IMR-90 (cell line): ENCODE measurements at regions not wholly inside any gene's neighbourhood (a gene's known extent, or its start where the extent isn't known, plus 50 kb on each side); places are given as distances from the start of the nearest gene placed in this dataset.

ENCODE experiments used
- ATAC-seq: fragments of 200-7000 bp; cut with Tn5 transposase; 2 replicates; pipeline ENCODE4 v1.9.1; 2020; ENCODE audit warnings: low read depth, mild to moderate bottlenecking, moderate library complexity
- BruUV-seq: library from RNA; stranded (reverse); fragments of 400-500 nt; replicated peaks from 2 replicates; lab custom pipeline; 2021; lab: Mats Ljungman, UMichigan
- CTCF ChIA-PET: fragments of 300-600 bp; formaldehyde crosslinking; extraction: SDS; loops from one replicate; lab custom pipeline; 2021; ENCODE audit warnings: antibody characterized with exemption; lab: Yijun Ruan, JAX
- POLR2A ChIA-PET: fragments of 300-600 bp; sonication (Branson Sonifier 250); formaldehyde crosslinking; loops from one replicate; lab custom pipeline; 2022; ENCODE audit warnings: antibody characterized with exemption; ENCODE audit not compliant: unreplicated experiment; lab: Charles Lee
- DNase-seq: peaks from one replicate; pipeline ENCODE4 v3.0.0; 2013
- H2AFZ ChIP-seq: replicated peaks from 2 replicates; pipeline ENCODE3; 2013; ENCODE audit warnings: low read length, mild to moderate bottlenecking; ENCODE audit not compliant: poor library complexity
- H2AK5ac ChIP-seq: 2 replicates; pipeline ENCODE4 v1.6.1; 2013; ENCODE audit warnings: low read depth, low read length, inconsistent platforms
- H2AK9ac ChIP-seq: replicated peaks from 2 replicates; pipeline ENCODE3; 2013; ENCODE audit warnings: mild to moderate bottlenecking, low read depth, low read length, moderate library complexity; ENCODE audit not compliant: poor library complexity
- H2BK120ac ChIP-seq: 2 replicates; pipeline ENCODE4 v1.6.1; 2013; ENCODE audit warnings: low read depth, low read length, inconsistent platforms
- H2BK15ac ChIP-seq: 3 replicates; pipeline ENCODE4 v1.6.1; 2013; ENCODE audit warnings: low read depth, low read length, inconsistent platforms
- H2BK20ac ChIP-seq: 2 replicates; pipeline ENCODE4 v1.6.1; 2013; ENCODE audit warnings: low read depth, mild to moderate bottlenecking, inconsistent platforms, low read length, moderate library complexity
- H2BK5ac ChIP-seq: 2 replicates; pipeline ENCODE4 v1.6.1; 2013; ENCODE audit warnings: mild to moderate bottlenecking, low read depth, low read length, inconsistent platforms; ENCODE audit not compliant: poor library complexity, severe bottlenecking
- H3K14ac ChIP-seq: replicated peaks from 2 replicates; pipeline ENCODE4 v1.6.1; 2013; ENCODE audit warnings: low read depth, low read length, inconsistent platforms
- H3K18ac ChIP-seq: 2 replicates; pipeline ENCODE4 v1.6.1; 2013; ENCODE audit warnings: low read depth, low read length, control low read depth
- H3K23ac ChIP-seq: 2 replicates; pipeline ENCODE4 v1.6.1; 2013; ENCODE audit warnings: low read depth, low read length, inconsistent platforms
- H3K27ac ChIP-seq: 2 replicates; pipeline ENCODE4 v1.5.1; 2013; ENCODE audit warnings: mild to moderate bottlenecking, control low read depth, low read length; ENCODE audit not compliant: insufficient read depth
- H3K27me3 ChIP-seq: 2 replicates; pipeline ENCODE4 v1.6.1; 2013; ENCODE audit warnings: low read length; ENCODE audit not compliant: control insufficient read depth, insufficient read depth
- H3K36me3 ChIP-seq: 2 replicates; pipeline ENCODE4 v1.6.1; 2013; ENCODE audit warnings: low read length, mixed read lengths; ENCODE audit not compliant: control insufficient read depth, insufficient read depth
- H3K4ac ChIP-seq: 2 replicates; pipeline ENCODE4 v1.6.1; 2013; ENCODE audit warnings: low read depth, low read length, inconsistent platforms
- H3K4me1 ChIP-seq: 2 replicates; pipeline ENCODE4 v1.6.1; 2013; ENCODE audit warnings: low read length, mixed read lengths; ENCODE audit not compliant: control insufficient read depth, insufficient read depth
- H3K4me2 ChIP-seq: 2 replicates; pipeline ENCODE4 v1.6.1; 2013; ENCODE audit warnings: low read depth, mild to moderate bottlenecking, control low read depth, low read length, moderate library complexity
- H3K4me3 ChIP-seq: 2 replicates; pipeline ENCODE4 v1.5.1; 2013; ENCODE audit warnings: low read depth, mild to moderate bottlenecking, control low read depth, low read length, moderate library complexity; ENCODE audit not compliant: insufficient read depth
- H3K56ac ChIP-seq: 2 replicates; pipeline ENCODE4 v1.6.1; 2013; ENCODE audit warnings: low read length, inconsistent platforms; ENCODE audit not compliant: insufficient read depth; ENCODE audit errors: extremely low read depth
- H3K79me1 ChIP-seq, 2 experiments: 2 replicates each; pipeline ENCODE4 v1.6.1; 2013; ENCODE audit warnings: low read length in 2 of 2, inconsistent platforms in 1 of 2, low read depth in 1 of 2
- H3K9ac ChIP-seq: 2 replicates; pipeline ENCODE4 v1.6.1; 2013; ENCODE audit warnings: low read depth, low read length, control low read depth
- H3K9me1 ChIP-seq: 2 replicates; pipeline ENCODE4 v1.6.1; 2013; ENCODE audit warnings: low read length, inconsistent platforms; ENCODE audit not compliant: insufficient read depth
- H3K9me3 ChIP-seq: 2 replicates; pipeline ENCODE4 v1.6.1; 2013; ENCODE audit warnings: low read length; ENCODE audit not compliant: control insufficient read depth, insufficient read depth
- H4K20me1 ChIP-seq: 2 replicates; pipeline ENCODE4 v1.6.1; 2013; ENCODE audit warnings: low read length, inconsistent platforms; ENCODE audit not compliant: insufficient read depth
- H4K5ac ChIP-seq: 2 replicates; pipeline ENCODE4 v1.6.1; 2013; ENCODE audit warnings: mild to moderate bottlenecking, low read depth, low read length, control low read depth
- H4K8ac ChIP-seq, 2 experiments: 2 replicates each; pipeline ENCODE4 v1.6.1; 2013; ENCODE audit warnings: low read depth in 2 of 2, low read length in 2 of 2, control low read depth in 1 of 2, inconsistent platforms in 1 of 2
- H4K91ac ChIP-seq: 2 replicates; pipeline ENCODE4 v1.6.1; 2013; ENCODE audit warnings: low read depth, low read length, inconsistent platforms; ENCODE audit not compliant: insufficient read depth
- BHLHE40 ChIP-seq: fragments of 150-350 bp; IDR thresholded peaks from 2 replicates; pipeline ENCODE4 v1.6.1; 2016; ENCODE audit warnings: mild to moderate bottlenecking, low read depth, low read length
- CEBPB ChIP-seq: IDR thresholded peaks from 2 replicates; pipeline ENCODE4 v1.6.1; 2012; ENCODE audit warnings: low read depth, low read length, improper control_type of control experiment
- CHD1 ChIP-seq: IDR thresholded peaks from 2 replicates; pipeline ENCODE4 v1.6.1; 2012; ENCODE audit warnings: low read depth, low read length, improper control_type of control experiment
- FOS ChIP-seq: fragments of 150-350 bp; IDR thresholded peaks from 2 replicates; pipeline ENCODE4 v1.6.1; 2016; ENCODE audit warnings: low read depth, low read length
- MAFK ChIP-seq: IDR thresholded peaks from 2 replicates; pipeline ENCODE4 v1.6.1; 2012; ENCODE audit warnings: low read depth, low read length, improper control_type of control experiment
- MAZ ChIP-seq: IDR thresholded peaks from 2 replicates; pipeline ENCODE4 v1.6.1; 2012; ENCODE audit warnings: low read depth, mild to moderate bottlenecking, low read length, improper control_type of control experiment, moderate library complexity, borderline replicate concordance
- MXI1 ChIP-seq: IDR thresholded peaks from 2 replicates; pipeline ENCODE4 v1.6.1; 2012; ENCODE audit warnings: low read depth, mild to moderate bottlenecking, low read length, moderate library complexity, borderline replicate concordance
- NFE2L2 ChIP-seq: fragments of 150-350 bp; IDR thresholded peaks from 2 replicates; pipeline ENCODE4 v1.6.1; 2016; ENCODE audit warnings: low read depth, mild to moderate bottlenecking, low read length
- POLR2A ChIP-seq: IDR thresholded peaks from 2 replicates; pipeline ENCODE4 v1.6.1; 2012; ENCODE audit warnings: mild to moderate bottlenecking, low read depth, low read length
- RAD21 ChIP-seq: IDR thresholded peaks from 2 replicates; pipeline ENCODE4 v1.6.1; 2012; ENCODE audit warnings: low read length, improper control_type of control experiment
- RCOR1 ChIP-seq: IDR thresholded peaks from 2 replicates; pipeline ENCODE4 v1.6.1; 2012; ENCODE audit warnings: mild to moderate bottlenecking, low read length, improper control_type of control experiment; ENCODE audit not compliant: insufficient replicate concordance
- RFX5 ChIP-seq: IDR thresholded peaks from 2 replicates; pipeline ENCODE4 v1.8.0; 2012; ENCODE audit warnings: low read depth, mild to moderate bottlenecking, low read length, moderate library complexity
- SMC3 ChIP-seq: fragments of 150-350 bp; IDR thresholded peaks from 2 replicates; pipeline ENCODE4 v1.6.1; 2016; ENCODE audit warnings: low read depth, mild to moderate bottlenecking, antibody characterized with exemption, low read length, moderate library complexity
- USF2 ChIP-seq: fragments of 150-350 bp; IDR thresholded peaks from 2 replicates; pipeline ENCODE4 v1.6.1; 2017; ENCODE audit warnings: mild to moderate bottlenecking, antibody characterized with exemption, low read length, low read depth
- WGBS, 2 experiments: methylation state at CpG; one replicate each; pipeline versions ENCODE4 v1.1.5 to v1.1.7; 2013; ENCODE audit warnings: missing lambda C conversion rate in 2 of 2; ENCODE audit not compliant: insufficient read length in 1 of 2; ENCODE audit errors: extremely low coverage in 2 of 2; 5-methylcytosine and 5-hydroxymethylcytosine counted together
- dilution Hi-C: fragments of 300-500 bp; cut with HindIII; formaldehyde crosslinking; loops from one replicate; pipeline ENCODE4 v1.14.3; 2018; ENCODE audit warnings: low sequenced_read_pairs; ENCODE audit not compliant: unreplicated experiment
- in situ Hi-C: fragments of 300-500 bp; cut with MboI; formaldehyde crosslinking; loops from 3 replicates; pipeline ENCODE4 v1.14.3; 2019; ENCODE audit warnings: low sequenced_read_pairs, inconsistent platforms, mixed read lengths
- intact Hi-C: fragments of 100-400 bp; cut with micrococcal nuclease; formaldehyde crosslinking; loops from 2 replicates; pipeline ENCODE4 v1.10.0; 2022
- TF ChIP-seq, protein P1 (sequence below): conservative IDR thresholded peaks from 2 replicates; pipeline ENCODE4 v1.5.1; 2012; ENCODE audit warnings: mild to moderate bottlenecking, low read depth, low read length, improper control_type of control experiment
- TF ChIP-seq, protein P2 (sequence below): fragments of 150-350 bp; IDR thresholded peaks from 2 replicates; pipeline ENCODE4 v1.6.1; 2016; ENCODE audit warnings: low read depth, mild to moderate bottlenecking, low read length, moderate library complexity, borderline replicate concordance

- H3K4me3 ChIP-seq: no peak overlapping the region
- peaks cover 4% of the 10 kb centered on the region for H3K4me1 ChIP-seq
- H4K91ac ChIP-seq: no peak overlapping the region
- H3K14ac ChIP-seq: no peak overlapping the region
- H2BK5ac ChIP-seq: no peak overlapping the region
- H3K9me3 ChIP-seq: no peaks in the 10 kb centered on the region
- H2AFZ ChIP-seq: no peak overlapping the region
- DNase-seq (no peak), ATAC-seq (no peak)
- dilution Hi-C loops: no loop called here
- intact Hi-C loops: no loop called here
- no peaks in the 10 kb centered on the region for H3K36me3 ChIP-seq
- H3K56ac ChIP-seq: no peak overlapping the region
- H3K4me2 ChIP-seq: no peak overlapping the region
- no peak overlapping the region for H2BK15ac ChIP-seq
- POLR2A ChIA-PET: no interaction called here
- H4K20me1 ChIP-seq: no peaks in the 10 kb centered on the region
- H3K9me1 ChIP-seq: no peaks in the 10 kb centered on the region
- no TSS peak for BruUV-seq
- H3K4ac ChIP-seq: no peak overlapping the region
- no CpG with 5 or more reads among the region's 1 CpG for WGBS, 2 experiments
- H4K5ac ChIP-seq: no peak overlapping the region
- H2BK120ac ChIP-seq: no peak overlapping the region
- H3K79me1 ChIP-seq: no peaks in the 10 kb centered on the region
- no peak overlapping the region for H3K9ac ChIP-seq
- H2AK5ac ChIP-seq: no peak overlapping the region
- H3K27me3 ChIP-seq: no peaks in the 10 kb centered on the region
- H3K23ac ChIP-seq: no peak overlapping the region
- CTCF ChIA-PET: interaction anchor here (1.4 kb wide), 1 partner anchor 14 kb away, joined by 4 read pairs; no protein-coding TSS in a partner anchor
- H2BK20ac ChIP-seq: no peak overlapping the region
- no peak overlapping the region for H3K27ac ChIP-seq
- in situ Hi-C loops: no loop called here
- H4K8ac ChIP-seq: no peak overlapping the region
- TF ChIP-seq MXI1: no peak
- TF ChIP-seq, protein P1, sequence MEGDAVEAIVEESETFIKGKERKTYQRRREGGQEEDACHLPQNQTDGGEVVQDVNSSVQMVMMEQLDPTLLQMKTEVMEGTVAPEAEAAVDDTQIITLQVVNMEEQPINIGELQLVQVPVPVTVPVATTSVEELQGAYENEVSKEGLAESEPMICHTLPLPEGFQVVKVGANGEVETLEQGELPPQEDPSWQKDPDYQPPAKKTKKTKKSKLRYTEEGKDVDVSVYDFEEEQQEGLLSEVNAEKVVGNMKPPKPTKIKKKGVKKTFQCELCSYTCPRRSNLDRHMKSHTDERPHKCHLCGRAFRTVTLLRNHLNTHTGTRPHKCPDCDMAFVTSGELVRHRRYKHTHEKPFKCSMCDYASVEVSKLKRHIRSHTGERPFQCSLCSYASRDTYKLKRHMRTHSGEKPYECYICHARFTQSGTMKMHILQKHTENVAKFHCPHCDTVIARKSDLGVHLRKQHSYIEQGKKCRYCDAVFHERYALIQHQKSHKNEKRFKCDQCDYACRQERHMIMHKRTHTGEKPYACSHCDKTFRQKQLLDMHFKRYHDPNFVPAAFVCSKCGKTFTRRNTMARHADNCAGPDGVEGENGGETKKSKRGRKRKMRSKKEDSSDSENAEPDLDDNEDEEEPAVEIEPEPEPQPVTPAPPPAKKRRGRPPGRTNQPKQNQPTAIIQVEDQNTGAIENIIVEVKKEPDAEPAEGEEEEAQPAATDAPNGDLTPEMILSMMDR: no peak
- no peak for TF ChIP-seq RFX5
- TF ChIP-seq RAD21: no peak
- TF ChIP-seq RCOR1: no peak
- TF ChIP-seq, protein P2, sequence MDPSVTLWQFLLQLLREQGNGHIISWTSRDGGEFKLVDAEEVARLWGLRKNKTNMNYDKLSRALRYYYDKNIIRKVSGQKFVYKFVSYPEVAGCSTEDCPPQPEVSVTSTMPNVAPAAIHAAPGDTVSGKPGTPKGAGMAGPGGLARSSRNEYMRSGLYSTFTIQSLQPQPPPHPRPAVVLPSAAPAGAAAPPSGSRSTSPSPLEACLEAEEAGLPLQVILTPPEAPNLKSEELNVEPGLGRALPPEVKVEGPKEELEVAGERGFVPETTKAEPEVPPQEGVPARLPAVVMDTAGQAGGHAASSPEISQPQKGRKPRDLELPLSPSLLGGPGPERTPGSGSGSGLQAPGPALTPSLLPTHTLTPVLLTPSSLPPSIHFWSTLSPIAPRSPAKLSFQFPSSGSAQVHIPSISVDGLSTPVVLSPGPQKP: no peak
- TF ChIP-seq MAZ: no peak
- no peak for TF ChIP-seq FOS
- no peak for TF ChIP-seq USF2
- TF ChIP-seq POLR2A: no peak
- no peak for TF ChIP-seq MAFK
- no peak for TF ChIP-seq BHLHE40
- no peak for TF ChIP-seq CHD1
- no peak for TF ChIP-seq CEBPB
- TF ChIP-seq SMC3: no peak
- no peak for TF ChIP-seq NFE2L2
- no peak overlapping the region for H2AK9ac ChIP-seq
- no peak overlapping the region for H3K18ac ChIP-seq
Measured at GRCh38 chr3:117617906-117618305, 908.3 kb downstream of the TUSC7 start.
